ENCODE measurements at regions not wholly inside any gene's neighbourhood (a gene's known extent, or its start where the extent isn't known, plus 50 kb on each side); places are given as distances from the start of the nearest gene placed in this dataset.

GRCh38 chr7:110105307-110105706 is 985.6 kb upstream of the LRRN3 start:
- in situ Hi-C loops (cut with MboI; ENCODE audit: low sequenced_read_pairs), result no loop called here
- intact Hi-C loops (cut with micrococcal nuclease), result no loop called here
- no peak overlapping the region for H2AK9ac ChIP-seq (replicated peaks; ENCODE audit: low read depth, low read length, poor library complexity)
- H3K27me3 ChIP-seq (ENCODE audit: control insufficient read depth, insufficient read depth, low read length), result no peaks in the 10 kb centered on the region
- no peak overlapping the region for H2AFZ ChIP-seq (replicated peaks; ENCODE audit: low read length, poor library complexity)
- no peaks in the 10 kb centered on the region for H3K4me1 ChIP-seq (ENCODE audit: control insufficient read depth, insufficient read depth, low read length)
- no peak overlapping the region for H3K4me2 ChIP-seq (ENCODE audit: low read depth, low read length)
- no peak overlapping the region for H3K18ac ChIP-seq (ENCODE audit: low read depth, low read length)
- H4K20me1 ChIP-seq (ENCODE audit: insufficient read depth, low read length), result no peaks in the 10 kb centered on the region
- H4K91ac ChIP-seq (ENCODE audit: insufficient read depth, low read depth, low read length), result no peak overlapping the region
- H2BK120ac ChIP-seq (ENCODE audit: low read depth, low read length), result no peak overlapping the region
- H4K8ac ChIP-seq (ENCODE audit: low read depth in 2 of 2, low read length in 2 of 2), result no peak overlapping the region
- TF ChIP-seq RFX5 (IDR thresholded peaks at IDR 0.05; ENCODE audit: low read depth, low read length) (no peak), MXI1 (IDR thresholded peaks at IDR 0.05; ENCODE audit: borderline replicate concordance, low read depth, low read length) (no peak), POLR2A (IDR thresholded peaks at IDR 0.05; ENCODE audit: low read depth, low read length) (no peak), RAD21 (IDR thresholded peaks at IDR 0.05; ENCODE audit: low read length) (no peak), SMC3 (IDR thresholded peaks at IDR 0.05; ENCODE audit: low read depth, low read length) (no peak), CHD1 (IDR thresholded peaks at IDR 0.05; ENCODE audit: low read depth, low read length) (no peak), MAZ (IDR thresholded peaks at IDR 0.05; ENCODE audit: borderline replicate concordance, low read depth, low read length) (no peak), USF2 (IDR thresholded peaks at IDR 0.05; ENCODE audit: low read depth, low read length) (no peak), NFE2L2 (IDR thresholded peaks at IDR 0.05; ENCODE audit: low read depth, low read length) (no peak), BHLHE40 (IDR thresholded peaks at IDR 0.05; ENCODE audit: low read depth, low read length) (no peak), MAFK (IDR thresholded peaks at IDR 0.05; ENCODE audit: low read depth, low read length) (no peak), RCOR1 (IDR thresholded peaks at IDR 0.05; ENCODE audit: insufficient replicate concordance, low read length) (no peak)
- no peak overlapping the region for H3K56ac ChIP-seq (ENCODE audit: extremely low read depth, insufficient read depth, low read length)
- no peak overlapping the region for H4K5ac ChIP-seq (ENCODE audit: low read depth, low read length)
- H3K36me3 ChIP-seq (ENCODE audit: control insufficient read depth, insufficient read depth, low read length), result no peaks in the 10 kb centered on the region
- no TSS peak for BruUV-seq (replicated peaks)
- H3K9me3 ChIP-seq (ENCODE audit: control insufficient read depth, insufficient read depth, low read length), result no peaks in the 10 kb centered on the region
- ATAC-seq (ENCODE audit: low read depth) (no peak), DNase-seq (no peak)
- no peaks in the 10 kb centered on the region for H3K79me1 ChIP-seq (ENCODE audit: low read depth in 1 of 2, low read length in 2 of 2)
- H2BK15ac ChIP-seq (ENCODE audit: low read depth, low read length), result no peak overlapping the region
- no peak overlapping the region for H2AK5ac ChIP-seq (ENCODE audit: low read depth, low read length)
- no peak overlapping the region for H3K14ac ChIP-seq (replicated peaks; ENCODE audit: low read depth, low read length)
- WGBS, 2 experiments (ENCODE audit: extremely low coverage in 2 of 2, insufficient read length in 1 of 2), result 0% methylated on average over 2 of the region's 7 CpGs; no CpG with 5 or more reads in 1 of the 2 experiments
- no peak overlapping the region for H2BK20ac ChIP-seq (ENCODE audit: low read depth, low read length)
- no peak overlapping the region for H3K4ac ChIP-seq (ENCODE audit: low read depth, low read length)
- dilution Hi-C loops (cut with HindIII; ENCODE audit: low sequenced_read_pairs, unreplicated experiment), result no loop called here
- H3K23ac ChIP-seq (ENCODE audit: low read depth, low read length), result no peak overlapping the region
- no peak overlapping the region for H3K4me3 ChIP-seq (ENCODE audit: insufficient read depth, low read depth, low read length)
- CTCF ChIA-PET, result no interaction called here
- H3K9ac ChIP-seq (ENCODE audit: low read depth, low read length), result no peak overlapping the region
- POLR2A ChIA-PET (ENCODE audit: unreplicated experiment), result no interaction called here
- no peak overlapping the region for H2BK5ac ChIP-seq (ENCODE audit: low read depth, low read length, poor library complexity, severe bottlenecking)
- no peak overlapping the region for H3K27ac ChIP-seq (ENCODE audit: insufficient read depth, low read length)
- H3K9me1 ChIP-seq (ENCODE audit: insufficient read depth, low read length), result no peaks in the 10 kb centered on the region
